ENCODE measurements at regions not wholly inside any gene's neighbourhood (a gene's known extent, or its start where the extent isn't known, plus 50 kb on each side); places are given as distances from the start of the nearest gene placed in this dataset.
"Not testable (repeated sequence)": the region's sequence is repeated elsewhere in the genome, so short reads cannot be mapped to it uniquely, and the experiment has no call there.

DNA sequence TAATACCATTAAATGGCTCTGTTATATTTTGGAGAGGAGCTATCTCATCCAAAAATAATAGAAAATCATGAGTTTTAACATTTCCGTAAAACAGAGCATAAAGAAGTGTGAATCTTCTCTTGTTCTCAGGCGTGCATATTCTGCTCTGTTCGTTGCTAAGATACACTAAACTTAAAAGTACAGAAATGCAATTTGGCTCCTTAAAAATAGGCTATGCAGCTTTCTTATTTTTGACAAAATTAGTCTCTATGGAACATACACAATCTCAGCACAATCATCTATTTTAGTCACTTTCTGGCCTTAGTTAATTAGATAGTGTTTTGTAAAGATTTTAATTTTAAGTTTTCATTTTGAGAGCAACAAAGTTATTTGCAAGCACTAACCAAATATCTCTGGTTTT is 79.0 kb upstream of the USP25 start:
- DNase-seq, result no peak
- in situ Hi-C loops (cut with MboI; ENCODE audit: low pct_unique_long_range_greater_than_20kb, low sequenced_read_pairs), result no loop called here

DNA sequence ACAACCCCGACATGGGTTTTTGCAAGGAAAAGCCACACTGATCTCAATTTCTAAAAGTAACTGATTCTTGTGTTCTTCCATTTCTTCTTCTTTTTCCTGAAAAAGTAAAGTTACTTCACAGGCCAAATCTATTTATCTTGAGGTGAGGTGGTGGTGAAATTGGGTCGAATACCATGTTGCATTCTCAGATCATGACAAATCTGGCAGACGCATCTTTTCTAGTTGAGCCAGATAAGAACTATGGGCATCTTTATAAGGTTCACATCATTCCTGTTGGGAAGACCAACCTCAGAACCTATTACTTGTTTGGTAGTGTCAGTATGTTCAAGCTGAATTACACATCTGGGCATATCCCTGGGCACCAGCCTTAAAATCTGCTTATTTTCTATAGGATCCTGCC is 78.6 kb upstream of the USP25 start:
- DNase-seq, result no peak
- in situ Hi-C loops (cut with MboI; ENCODE audit: low pct_unique_long_range_greater_than_20kb, low sequenced_read_pairs), result no loop called here

DNA sequence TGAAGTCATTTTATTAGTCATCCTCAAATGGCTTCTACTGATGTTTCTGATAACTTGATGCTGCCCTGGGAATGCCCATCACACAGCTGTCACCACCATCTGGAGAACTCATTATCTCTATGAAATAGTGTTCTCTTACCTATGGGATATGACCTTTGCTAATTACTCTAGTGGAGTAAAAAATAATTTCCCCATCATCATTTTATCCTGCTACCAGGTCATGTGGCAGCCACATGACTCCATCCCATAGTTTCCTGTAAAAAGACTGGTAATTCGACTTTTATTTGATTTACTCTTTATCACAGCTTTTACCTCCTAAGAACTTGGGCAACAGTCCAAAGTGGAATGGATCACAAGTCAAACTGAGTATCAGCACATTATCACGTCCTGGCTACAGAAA is 76.1 kb upstream of the USP25 start:
- no peak for DNase-seq
- in situ Hi-C loops (cut with MboI; ENCODE audit: low pct_unique_long_range_greater_than_20kb, low sequenced_read_pairs), result no loop called here

DNA sequence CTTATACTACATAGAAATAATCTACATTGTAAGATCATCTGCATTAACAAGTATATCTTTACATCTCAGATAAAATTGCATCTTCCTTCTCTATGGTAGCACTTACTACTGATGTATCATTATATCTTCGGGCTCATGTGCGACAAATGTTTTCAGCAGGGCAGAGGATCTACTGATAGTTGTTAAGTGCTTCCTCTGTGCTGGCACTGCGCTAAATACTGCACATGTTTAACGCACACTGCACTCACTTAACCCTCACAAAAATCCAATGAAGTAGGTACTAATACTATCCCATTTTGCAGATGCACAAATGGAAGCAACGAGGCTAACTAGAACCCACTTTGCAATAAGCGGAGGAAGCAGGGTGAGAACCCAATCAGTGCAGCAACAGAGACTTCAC is 75.6 kb upstream of the USP25 start:
- in situ Hi-C loops (cut with MboI; ENCODE audit: low pct_unique_long_range_greater_than_20kb, low sequenced_read_pairs), result no loop called here
- DNase-seq, result no peak

DNA sequence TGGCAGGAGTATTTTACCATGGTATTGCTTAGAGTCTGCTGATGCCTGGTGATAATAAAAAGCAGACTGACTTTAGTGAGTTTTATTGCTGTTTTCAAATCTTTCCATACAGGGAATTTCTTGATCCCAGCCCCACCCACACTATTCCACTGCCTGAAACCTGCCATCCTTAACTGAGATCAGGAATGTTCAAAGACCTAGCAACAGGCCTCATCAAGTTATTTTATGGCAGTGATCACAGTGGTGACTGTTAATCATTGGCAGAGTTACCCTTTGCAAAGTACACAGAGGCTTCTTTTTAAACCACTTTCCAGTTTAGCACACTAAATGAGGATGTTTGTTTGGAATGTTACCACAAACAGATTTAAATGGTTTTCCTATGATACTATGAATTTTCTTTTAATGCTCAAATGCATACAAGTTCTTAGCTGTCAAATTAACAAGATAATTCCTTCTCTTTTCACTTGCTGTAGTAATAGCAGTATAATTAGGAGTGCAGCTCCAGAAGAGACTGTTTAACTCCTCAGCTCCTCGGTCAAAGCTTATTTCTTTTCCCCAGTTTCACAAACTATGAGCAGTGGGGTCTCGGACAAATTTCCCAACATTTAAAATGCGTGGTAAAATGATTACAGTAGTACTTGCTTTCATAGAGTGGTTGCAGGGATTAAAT is 69.9 kb upstream of the USP25 start:
- DNase-seq, result no peak
- in situ Hi-C loops (cut with MboI; ENCODE audit: low pct_unique_long_range_greater_than_20kb, low sequenced_read_pairs), result no loop called here

DNA sequence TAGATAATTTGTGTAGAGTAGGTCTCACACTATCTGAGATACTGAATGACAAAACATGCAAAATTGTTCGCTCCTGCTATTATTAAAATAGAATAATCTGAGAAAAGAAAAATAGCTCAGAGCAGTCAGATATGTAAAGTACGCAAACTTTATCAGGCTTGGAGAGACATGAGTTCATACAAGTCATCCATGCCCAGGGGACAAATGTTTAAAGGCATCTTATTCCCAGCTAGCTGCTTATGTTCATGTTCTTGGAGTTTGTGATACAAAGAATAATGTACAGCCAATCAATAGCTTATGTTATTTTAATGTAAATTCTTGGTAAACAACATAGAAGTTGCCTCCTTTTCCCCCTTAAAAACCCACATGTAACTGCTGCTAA is 69.4 kb upstream of the USP25 start:
- no peak for DNase-seq
- in situ Hi-C loops (cut with MboI; ENCODE audit: low pct_unique_long_range_greater_than_20kb, low sequenced_read_pairs), result no loop called here

DNA sequence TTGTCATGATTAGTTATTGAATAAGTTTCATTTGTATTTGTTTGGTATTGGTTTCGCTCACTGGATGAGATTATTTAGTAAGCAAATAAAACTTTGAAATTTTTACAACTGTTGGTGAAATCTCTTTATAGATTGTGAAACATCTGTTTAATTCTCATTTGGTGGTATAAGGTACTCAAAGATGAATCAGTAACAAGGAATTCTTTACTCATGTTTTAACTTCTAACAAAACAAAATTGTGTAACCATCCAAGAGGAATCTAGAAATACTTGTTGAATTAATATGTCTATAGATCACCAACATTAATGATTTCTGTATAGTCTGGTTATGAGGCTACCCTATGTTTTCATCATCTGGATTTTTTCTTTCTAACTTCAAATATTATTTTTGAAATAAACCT is 62.8 kb upstream of the USP25 start:
- in situ Hi-C loops (cut with MboI; ENCODE audit: low pct_unique_long_range_greater_than_20kb, low sequenced_read_pairs), result no loop called here
- no peak for DNase-seq

DNA sequence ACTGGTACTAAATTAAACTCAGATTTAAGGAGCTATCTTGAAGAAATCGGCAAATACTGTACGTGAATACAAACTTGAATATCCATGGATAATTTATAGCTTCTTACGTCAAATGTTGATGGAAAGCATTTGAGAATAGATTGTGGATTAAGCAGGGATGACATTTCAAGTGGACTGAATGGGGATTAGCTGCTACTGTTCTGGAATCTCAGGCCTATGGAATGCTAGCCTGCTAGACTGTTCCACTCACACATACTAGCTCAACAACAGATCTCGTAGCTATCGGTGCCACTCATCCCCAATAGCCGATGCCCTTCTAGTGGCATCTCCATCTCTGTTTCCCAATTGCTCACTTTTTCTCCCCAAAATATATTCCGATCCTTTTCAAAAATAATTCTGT is 62.0 kb upstream of the USP25 start:
- in situ Hi-C loops (cut with MboI; ENCODE audit: low pct_unique_long_range_greater_than_20kb, low sequenced_read_pairs), result no loop called here
- no peak for DNase-seq

DNA sequence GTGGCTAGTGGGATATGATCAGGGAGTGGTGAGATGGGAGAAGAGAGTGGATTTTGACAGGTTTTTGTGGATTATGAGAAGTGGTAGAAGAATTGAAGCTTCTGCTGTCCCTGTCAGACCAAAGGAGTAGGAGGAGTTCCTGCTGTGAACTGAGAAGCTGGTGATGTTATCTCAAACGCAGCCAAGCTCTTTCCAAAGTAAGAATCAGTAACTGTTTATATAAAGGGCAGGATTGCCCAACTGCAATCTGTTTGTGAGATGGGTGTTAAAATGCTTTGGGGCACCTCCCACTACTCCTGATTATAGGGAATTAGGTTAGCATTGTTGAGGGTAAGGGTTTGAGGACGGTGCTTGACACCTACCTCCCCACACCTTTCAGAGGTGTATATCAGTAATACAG is 60.5 kb upstream of the USP25 start:
- DNase-seq, result no peak
- in situ Hi-C loops (cut with MboI; ENCODE audit: low pct_unique_long_range_greater_than_20kb, low sequenced_read_pairs), result no loop called here

DNA sequence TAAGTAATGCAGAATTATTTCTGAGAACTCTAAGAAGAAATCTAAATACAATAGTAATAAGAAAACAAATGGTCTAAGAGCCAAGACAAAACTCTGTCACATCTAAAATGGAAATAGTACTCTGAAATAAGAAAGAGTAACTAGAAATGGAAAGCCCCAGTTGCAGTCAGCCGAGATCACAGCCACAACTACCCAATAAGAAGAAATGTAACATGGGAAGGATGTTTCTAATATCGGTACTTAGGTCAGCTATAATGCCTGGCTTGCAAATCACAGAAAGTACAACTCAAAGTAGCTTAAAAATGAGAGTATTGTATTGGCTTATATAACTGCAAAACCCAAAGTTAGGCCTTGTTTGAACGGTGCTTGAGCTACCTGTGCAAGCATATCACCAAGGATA is 58.6 kb upstream of the USP25 start:
- no peak for DNase-seq
- in situ Hi-C loops (cut with MboI; ENCODE audit: low pct_unique_long_range_greater_than_20kb, low sequenced_read_pairs), result no loop called here

DNA sequence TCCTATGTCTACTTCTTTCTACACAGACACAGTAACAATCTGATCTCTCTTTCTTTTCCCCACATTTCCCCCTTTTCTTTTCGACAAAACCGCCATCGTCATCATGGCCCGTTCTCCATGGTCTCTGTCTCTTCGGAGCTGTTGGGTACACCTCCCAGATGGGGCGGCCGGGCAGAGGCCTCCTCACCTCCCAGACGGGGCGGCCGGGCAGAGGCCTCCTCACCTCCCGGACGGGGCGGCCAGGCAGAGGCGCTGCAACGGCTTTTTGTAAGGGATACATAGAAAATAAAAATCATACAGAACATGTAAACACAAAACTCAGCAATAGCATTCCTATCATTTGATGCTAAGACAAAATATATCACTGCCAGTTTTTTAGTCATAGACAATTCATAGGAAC is 57.2 kb upstream of the USP25 start:
- in situ Hi-C loops (cut with MboI; ENCODE audit: low pct_unique_long_range_greater_than_20kb, low sequenced_read_pairs); DNase-seq: not testable (repeated sequence)

DNA sequence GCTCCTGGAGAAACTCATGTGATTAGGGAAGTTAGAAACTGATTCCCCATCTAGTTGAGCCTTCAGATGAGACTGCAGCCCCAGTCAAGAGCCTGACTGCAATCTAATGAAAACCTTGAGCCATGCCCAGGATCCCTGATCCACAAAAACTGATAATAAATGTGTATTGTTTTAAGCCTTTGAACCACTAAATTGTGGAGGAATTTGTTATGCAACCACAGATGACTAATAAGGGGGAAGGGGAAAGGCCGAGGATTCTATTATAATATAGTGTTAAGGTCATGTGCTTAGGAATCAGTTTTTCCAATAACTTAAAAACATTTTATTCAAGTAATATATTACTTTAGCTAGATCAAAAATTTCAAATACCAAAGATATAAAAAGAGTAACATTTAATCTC is 52.8 kb upstream of the USP25 start:
- DNase-seq, result no peak
- in situ Hi-C loops (cut with MboI; ENCODE audit: low pct_unique_long_range_greater_than_20kb, low sequenced_read_pairs), result no loop called here

DNA sequence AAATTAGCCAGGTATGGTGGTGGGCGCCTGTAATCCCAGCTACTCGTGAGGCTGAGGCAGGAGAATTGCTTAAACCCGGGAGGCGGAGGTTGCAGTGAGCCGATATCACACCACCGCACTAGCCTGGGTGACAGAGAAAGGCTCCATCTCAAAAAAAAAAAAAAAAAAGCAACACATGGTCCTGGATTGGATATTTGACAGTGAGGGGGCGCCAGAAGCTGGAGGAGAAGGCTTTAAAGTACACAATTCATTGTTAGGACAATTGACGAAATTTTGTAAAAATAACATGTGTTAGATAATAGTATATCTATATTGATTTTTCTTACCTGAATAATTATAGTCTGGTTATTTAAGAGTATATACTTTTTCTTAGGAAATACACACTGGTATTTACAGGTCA is 50.2 kb upstream of the USP25 start:
- DNase-seq, result no peak
- in situ Hi-C loops (cut with MboI; ENCODE audit: low pct_unique_long_range_greater_than_20kb, low sequenced_read_pairs), result no loop called here

Measured in KBM-7 (cell line).